WI38 (cell line): ENCODE measurements at regions not wholly inside any gene's neighbourhood (a gene's known extent, or its start where the extent isn't known, plus 50 kb on each side); places are given as distances from the start of the nearest gene placed in this dataset.

Source experiments
- H3K4me3 ChIP-seq: 2 replicates; pipeline ENCODE4 v1.5.1; 2011; ENCODE audit warnings: low read depth, mild to moderate bottlenecking, control low read depth, low read length
- CTCF ChIP-seq: IDR thresholded peaks from 2 replicates; pipeline ENCODE4 v1.5.1; 2012; ENCODE audit warnings: low read depth, mild to moderate bottlenecking, control low read depth, low read length

GRCh38 chrX:477441-478012, 90.8 kb upstream of the PPP2R3B start:
- no peak for TF ChIP-seq CTCF
- H3K4me3 ChIP-seq: no peak overlapping the region

GRCh38 chrX:479273-479981, 92.7 kb upstream of the PPP2R3B start:
- no peak overlapping the region for H3K4me3 ChIP-seq

GRCh38 chrX:480861-481417, 94.2 kb upstream of the PPP2R3B start:
- H3K4me3 ChIP-seq: no peak overlapping the region
- no peak for TF ChIP-seq CTCF

More at GRCh38 chrX:479273-479981, 92.7 kb upstream of the PPP2R3B start:
- TF ChIP-seq CTCF: no peak

- no peak for TF ChIP-seq CTCF
- H3K4me3 ChIP-seq: no peak overlapping the region
These were observed 95.5 kb upstream of the PPP2R3B start for GRCh38 chrX:482192-482701.

GRCh38 chrX:482702-483203, 96.0 kb upstream of the PPP2R3B start:
- no peak overlapping the region for H3K4me3 ChIP-seq
- TF ChIP-seq CTCF: no peak

- TF ChIP-seq CTCF: no peak
- no peak overlapping the region for H3K4me3 ChIP-seq
These were observed 98.7 kb upstream of the PPP2R3B start for GRCh38 chrX:485368-485767.

GRCh38 chrX:486325-486724, 99.6 kb upstream of the PPP2R3B start:
- H3K4me3 ChIP-seq: no peak overlapping the region
- TF ChIP-seq CTCF: no peak
